Osteoblast (primary cell): ENCODE measurements at regions not wholly inside any gene's neighbourhood (a gene's known extent, or its start where the extent isn't known, plus 50 kb on each side); places are given as distances from the start of the nearest gene placed in this dataset.

Source experiments
- DNase-seq: peaks from one replicate; pipeline ENCODE4 v3.0.0; 2011; ENCODE audit warnings: low spot score, mixed read lengths; ENCODE audit not compliant: insufficient read length; ENCODE audit errors: missing footprints
- H2AFZ ChIP-seq: 2 replicates; pipeline ENCODE4 v1.6.0; 2011; ENCODE audit warnings: mild to moderate bottlenecking, low read length
- H3K27ac ChIP-seq: 2 replicates; pipeline ENCODE4 v1.5.1; 2011; ENCODE audit warnings: mild to moderate bottlenecking, low read depth, low read length, moderate library complexity
- H3K27me3 ChIP-seq: 2 replicates; pipeline ENCODE4 v1.6.0; 2012; ENCODE audit warnings: mild to moderate bottlenecking, control low read depth, inconsistent platforms, low read length, moderate library complexity; ENCODE audit not compliant: insufficient read depth
- H3K36me3 ChIP-seq: 2 replicates; pipeline ENCODE4 v1.5.1; 2011; ENCODE audit warnings: mild to moderate bottlenecking, low read length, control low read depth, moderate library complexity; ENCODE audit not compliant: insufficient read depth
- H3K4me1 ChIP-seq: 2 replicates; pipeline ENCODE4 v1.5.1; 2011; ENCODE audit warnings: mild to moderate bottlenecking, low read length, control low read depth, moderate library complexity; ENCODE audit not compliant: insufficient read depth
- H3K4me2 ChIP-seq: 2 replicates; pipeline ENCODE4 v1.6.0; 2011; ENCODE audit warnings: mild to moderate bottlenecking, low read length; ENCODE audit not compliant: insufficient read depth
- H3K4me3 ChIP-seq: fragments of 200-600 bp; sonication (generic); 3 replicates; pipeline ENCODE4 v1.5.1; 2012; ENCODE audit warnings: mild to moderate bottlenecking, low read length, inconsistent platforms; ENCODE audit not compliant: insufficient read depth
- H3K79me2 ChIP-seq: 2 replicates; pipeline ENCODE4 v1.6.0; 2012; ENCODE audit warnings: mild to moderate bottlenecking, low read length, control low read depth, inconsistent platforms; ENCODE audit not compliant: insufficient read depth
- H3K9me3 ChIP-seq: 2 replicates; pipeline ENCODE4 v1.5.1; 2011; ENCODE audit warnings: low read depth, low read length, control low read depth
- H4K20me1 ChIP-seq: 2 replicates; pipeline ENCODE4 v1.6.0; 2012; ENCODE audit warnings: mild to moderate bottlenecking, low read length, control low read depth; ENCODE audit not compliant: insufficient read depth
- TF ChIP-seq, protein P1 (sequence below): IDR thresholded peaks from 2 replicates; pipeline ENCODE4 v1.5.1; 2011; ENCODE audit warnings: mild to moderate bottlenecking, low read depth, low read length, moderate library complexity; ENCODE audit errors: extremely low read depth

GRCh38 chr2:180523621-180524340, 456.6 kb upstream of the UBE2E3 start:
- TF ChIP-seq, protein P1, sequence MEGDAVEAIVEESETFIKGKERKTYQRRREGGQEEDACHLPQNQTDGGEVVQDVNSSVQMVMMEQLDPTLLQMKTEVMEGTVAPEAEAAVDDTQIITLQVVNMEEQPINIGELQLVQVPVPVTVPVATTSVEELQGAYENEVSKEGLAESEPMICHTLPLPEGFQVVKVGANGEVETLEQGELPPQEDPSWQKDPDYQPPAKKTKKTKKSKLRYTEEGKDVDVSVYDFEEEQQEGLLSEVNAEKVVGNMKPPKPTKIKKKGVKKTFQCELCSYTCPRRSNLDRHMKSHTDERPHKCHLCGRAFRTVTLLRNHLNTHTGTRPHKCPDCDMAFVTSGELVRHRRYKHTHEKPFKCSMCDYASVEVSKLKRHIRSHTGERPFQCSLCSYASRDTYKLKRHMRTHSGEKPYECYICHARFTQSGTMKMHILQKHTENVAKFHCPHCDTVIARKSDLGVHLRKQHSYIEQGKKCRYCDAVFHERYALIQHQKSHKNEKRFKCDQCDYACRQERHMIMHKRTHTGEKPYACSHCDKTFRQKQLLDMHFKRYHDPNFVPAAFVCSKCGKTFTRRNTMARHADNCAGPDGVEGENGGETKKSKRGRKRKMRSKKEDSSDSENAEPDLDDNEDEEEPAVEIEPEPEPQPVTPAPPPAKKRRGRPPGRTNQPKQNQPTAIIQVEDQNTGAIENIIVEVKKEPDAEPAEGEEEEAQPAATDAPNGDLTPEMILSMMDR = no peak
- Histone ChIP-seq H3K36me3 (no peaks in the 10 kb centered on the region), H3K9me3 (no peaks in the 10 kb centered on the region), H3K4me2 (peak overlapping the region; percentile 68), H3K4me3 (no peak overlapping the region), H3K79me2 (no peaks in the 10 kb centered on the region), H4K20me1 (no peaks in the 10 kb centered on the region), H3K27me3 (no peaks in the 10 kb centered on the region), H3K27ac (peak overlapping the region; percentile 81), H3K4me1 (peaks cover 27% of the 10 kb centered on the region), H2AFZ (peak overlapping the region; percentile 27)
- DNase-seq = peak; percentile 84

- Histone ChIP-seq H3K4me3 (no peak overlapping the region), H3K79me2 (no peaks in the 10 kb centered on the region), H3K27me3 (no peaks in the 10 kb centered on the region), H3K9me3 (no peaks in the 10 kb centered on the region), H2AFZ (no peak overlapping the region), H4K20me1 (no peaks in the 10 kb centered on the region), H3K4me1 (peaks cover 27% of the 10 kb centered on the region), H3K36me3 (no peaks in the 10 kb centered on the region), H3K27ac (no peak overlapping the region), H3K4me2 (no peak overlapping the region)
- DNase-seq = no peak
- TF ChIP-seq, protein P1 = no peak
These were observed 459.4 kb upstream of the UBE2E3 start for GRCh38 chr2:180520921-180521581.

DNA sequence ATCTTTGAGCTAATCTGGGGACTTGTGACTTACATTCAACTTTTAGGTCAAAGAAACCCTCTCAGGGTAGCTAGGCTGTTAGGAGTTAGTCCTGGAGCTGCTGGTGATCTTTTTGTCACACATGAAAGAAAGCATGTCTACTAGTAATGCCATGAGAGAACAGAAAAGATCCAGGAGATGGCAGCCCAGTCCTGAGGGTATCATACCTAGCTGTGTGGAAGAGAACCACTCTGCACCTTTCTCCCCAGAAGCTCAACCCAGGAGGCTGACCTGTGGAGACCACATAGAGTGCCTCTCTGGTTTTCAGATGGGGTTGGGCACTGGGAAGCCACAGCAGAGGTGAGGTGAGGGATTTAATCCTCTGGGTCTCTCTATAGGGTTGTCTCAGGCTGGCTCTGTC, 460.2 kb upstream of the UBE2E3 start:
- Histone ChIP-seq H2AFZ (peak overlapping the region; percentile 15), H3K36me3 (no peaks in the 10 kb centered on the region), H3K9me3 (no peaks in the 10 kb centered on the region), H3K4me1 (peaks cover 27% of the 10 kb centered on the region), H3K4me3 (no peak overlapping the region), H3K27me3 (no peaks in the 10 kb centered on the region), H3K79me2 (no peaks in the 10 kb centered on the region), H4K20me1 (no peaks in the 10 kb centered on the region), H3K4me2 (no peak overlapping the region), H3K27ac (no peak overlapping the region)
- DNase-seq = no peak
- TF ChIP-seq, protein P1 = peak; percentile 7

GRCh38 chr2:180519276-180519675, 461.1 kb upstream of the UBE2E3 start:
- no peaks in the 10 kb centered on the region for H3K9me3 ChIP-seq
- TF ChIP-seq, protein P1 = no peak
- no peaks in the 10 kb centered on the region for H3K27me3 ChIP-seq
- H3K27ac ChIP-seq = no peak overlapping the region
- peaks cover 21% of the 10 kb centered on the region for H3K4me1 ChIP-seq
- H3K79me2 ChIP-seq = no peaks in the 10 kb centered on the region
- no peaks in the 10 kb centered on the region for H3K36me3 ChIP-seq
- no peaks in the 10 kb centered on the region for H4K20me1 ChIP-seq
- H3K4me2 ChIP-seq = no peak overlapping the region
- no peak for DNase-seq
- no peak overlapping the region for H3K4me3 ChIP-seq
- no peak overlapping the region for H2AFZ ChIP-seq
